K562 (cell line): ENCODE measurements at regions not wholly inside any gene's neighbourhood (a gene's known extent, or its start where the extent isn't known, plus 50 kb on each side); places are given as distances from the start of the nearest gene placed in this dataset.

Source experiments
- ATAC-seq: fragments of 200-7000 bp; cut with Tn5 transposase; 3 replicates; pipeline ENCODE4 v1.9.1; 2020; ENCODE audit warnings: moderate library complexity
- BruUV-seq: library from RNA; stranded (reverse); fragments of 400-500 nt; replicated peaks from 2 replicates; lab custom pipeline; 2021; lab: Mats Ljungman, UMichigan
- CTCF ChIA-PET: fragments of 300-600 bp; formaldehyde crosslinking; extraction: SDS; loops from one replicate; lab custom pipeline; 2021; ENCODE audit warnings: low intra/inter-chr PET ratio; lab: Yijun Ruan, JAX
- POLR2A ChIA-PET: fragments of 300-600, 350-650 bp; sonication (Branson Sonifier 250); formaldehyde crosslinking; extraction: SDS; loops from one replicate; lab custom pipeline; 2021; ENCODE audit warnings: antibody characterized with exemption, inconsistent platforms; lab: Yijun Ruan, JAX
- DNase-seq, 4 experiments: peaks; one replicate each; pipeline versions ENCODE4 v3.0.0 to v3.0.0-alpha.2; 2011 to 2018; ENCODE audit warnings: low spot score in 3 of 4, mixed read lengths in 3 of 4; ENCODE audit errors: extremely low read depth in 1 of 4
- FAIRE-seq: peaks from 2 replicates; lab custom pipeline; 2011; peaks lifted over from hg19 to GRCh38; lab: Jason Lieb, UNC
- H2AFZ ChIP-seq: 2 replicates; pipeline ENCODE4 v1.6.0; 2011; ENCODE audit warnings: low read depth, low read length, control low read depth, inconsistent platforms
- H3K27ac ChIP-seq: fragments of 200-600 bp; 3 replicates; pipeline ENCODE4 v1.8.0; 2011; ENCODE audit warnings: low read depth, mild to moderate bottlenecking, control low read depth, inconsistent platforms, low read length, moderate library complexity, mixed read lengths; ENCODE audit errors: extremely low read depth
- H3K27me3 ChIP-seq, 2 experiments: fragments of 300-600 bp in 1 of 2; 2 replicates in 1 of 2; 3 replicates in 1 of 2; pipeline versions ENCODE4 v1.6.0 to v1.8.0; 2011; ENCODE audit warnings: inconsistent platforms in 2 of 2, low read length in 2 of 2, mild to moderate bottlenecking in 1 of 2, mixed read lengths in 1 of 2, moderate library complexity in 1 of 2; ENCODE audit not compliant: control insufficient read depth in 2 of 2, insufficient read depth in 2 of 2
- H3K36me3 ChIP-seq: fragments of 300-600 bp; 3 replicates; pipeline ENCODE4 v1.8.0; 2011; ENCODE audit warnings: mild to moderate bottlenecking, low read length, inconsistent platforms; ENCODE audit not compliant: control insufficient read depth, insufficient read depth
- H3K4me1 ChIP-seq, 2 experiments: fragments of 200-600 bp in 1 of 2; replicated peaks in 1 of 2; 2 replicates in 1 of 2; 3 replicates in 1 of 2; pipeline versions ENCODE4 v1.5.1 to v1.8.0; 2011; ENCODE audit warnings: inconsistent platforms in 2 of 2, low read length in 2 of 2, mild to moderate bottlenecking in 1 of 2, mixed read lengths in 1 of 2, moderate library complexity in 1 of 2; ENCODE audit not compliant: control insufficient read depth in 2 of 2, insufficient read depth in 2 of 2
- H3K4me2 ChIP-seq: 2 replicates; pipeline ENCODE4 v1.6.1; 2011; ENCODE audit warnings: low read length, control low read depth, inconsistent platforms, mixed read lengths; ENCODE audit not compliant: insufficient read depth
- H3K4me3 ChIP-seq: fragments of 200-600 bp; sonication (generic), shearing (Covaris generic); 2 replicates; pipeline ENCODE4 v1.5.1; 2016; ENCODE audit warnings: control low read depth, inconsistent platforms
- H3K79me2 ChIP-seq: fragments of 200-600 bp; 3 replicates; pipeline ENCODE4 v1.8.0; 2011; ENCODE audit warnings: low read length, inconsistent platforms; ENCODE audit not compliant: control insufficient read depth, insufficient read depth
- H3K9ac ChIP-seq, 2 experiments: 2 replicates each; pipeline versions ENCODE4 v1.6.0 to v1.6.1; 2011; ENCODE audit warnings: low read depth in 2 of 2, low read length in 2 of 2, control low read depth in 1 of 2, inconsistent platforms in 1 of 2, mild to moderate bottlenecking in 1 of 2, mixed read lengths in 1 of 2; ENCODE audit not compliant: insufficient read depth in 1 of 2
- H3K9me1 ChIP-seq: one replicate; pipeline ENCODE4 v1.6.0; 2011; ENCODE audit warnings: inconsistent platforms, mild to moderate bottlenecking, low read length, moderate library complexity; ENCODE audit not compliant: control insufficient read depth, insufficient read depth
- H3K9me3 ChIP-seq: replicated peaks from 2 replicates; pipeline ENCODE4 v1.5.1; 2011; ENCODE audit warnings: low read depth, low read length, inconsistent platforms; ENCODE audit not compliant: control insufficient read depth, insufficient read depth
- H4K20me1 ChIP-seq: replicated peaks from 2 replicates; pipeline ENCODE4 v1.6.1; 2011; ENCODE audit warnings: low read length, inconsistent platforms, mixed read lengths; ENCODE audit not compliant: control insufficient read depth, insufficient read depth
- ARID3A ChIP-seq: IDR thresholded peaks from 2 replicates; pipeline ENCODE4 v1.6.1; 2012; ENCODE audit warnings: low read depth, low read length, improper control_type of control experiment, borderline replicate concordance
- ATF3 ChIP-seq, 2 experiments: fragments of 450-650 bp in 1 of 2; sonication (generic) in 1 of 2; formaldehyde crosslinking in 1 of 2; IDR thresholded peaks in 1 of 2; conservative IDR thresholded peaks in 1 of 2; 2 replicates each; pipeline versions ENCODE4 v1.6.1 to v1.8.1; 2016 to 2023; ENCODE audit warnings: mild to moderate bottlenecking in 2 of 2, moderate library complexity in 2 of 2, inconsistent platforms in 1 of 2, missing genetic modification reagents in 1 of 2
- FOSL1 ChIP-seq: fragments of 200-800 bp; sonication (Bioruptor generic); conservative IDR thresholded peaks from 2 replicates; pipeline ENCODE4 v1.6.1; 2016; ENCODE audit warnings: missing genetic modification characterization, missing compliant biosample characterization
- WGBS: fragments of 100-300 bp; shearing (Covaris generic); methylation state at CpG from one replicate; pipeline ENCODE4 v1.1.6; 2016; ENCODE audit warnings: low coverage, mixed read lengths; ENCODE audit not compliant: insufficient coverage; ENCODE audit errors: missing lambda C conversion rate; 5-methylcytosine and 5-hydroxymethylcytosine counted together
- in situ Hi-C: fragments of 300-500 bp; cut with MboI; formaldehyde crosslinking; loops from 4 replicates; pipeline ENCODE4 v1.15.0; 2018; ENCODE audit warnings: inconsistent platforms, mixed read lengths
- intact Hi-C: fragments of 100-400 bp; cut with micrococcal nuclease; formaldehyde crosslinking; loops from 2 replicates; pipeline ENCODE4 v1.14.2; 2022

- POLR2A ChIA-PET: no interaction called here
- 0% methylated on average over 2 of the region's 2 CpGs for WGBS
- no peaks in the 10 kb centered on the region for H3K9me3 ChIP-seq
- TF ChIP-seq ARID3A (no peak), ATF3 (IDR thresholded peaks at IDR 0.05) (peak; percentile 54), ATF3 (CRISPR knock-in tag; conservative IDR thresholded peaks at IDR 0.05) (no peak), FOSL1 (tag) (peak; percentile 63)
- intact Hi-C loops: no loop called here
- BruUV-seq: no TSS peak
- CTCF ChIA-PET: no interaction called here
- no peak overlapping the region for H3K4me2 ChIP-seq
- H3K27ac ChIP-seq: no peak overlapping the region
- H3K4me1 ChIP-seq: no peaks in the 10 kb centered on the region
- H3K36me3 ChIP-seq: no peaks in the 10 kb centered on the region
- H3K79me2 ChIP-seq: no peaks in the 10 kb centered on the region
- H4K20me1 ChIP-seq: no peaks in the 10 kb centered on the region
- H3K9ac ChIP-seq: no peak overlapping the region
- H3K4me3 ChIP-seq: no peak overlapping the region
- ATAC-seq (no peak), DNase-seq (no peak), FAIRE-seq (no peak)
- in situ Hi-C loops: no loop called here
- no peak overlapping the region for H2AFZ ChIP-seq
- no peaks in the 10 kb centered on the region for H3K9me1 ChIP-seq
- H3K27me3 ChIP-seq: 0 out of 5 replicates have a peak, but pooled peaks cover 0 to 6% of the 10 kb centered on the region in 2 experiments
Measured at GRCh38 chr1:167146903-167147539, 53.1 kb downstream of the STYXL2 start.
